Panc1 (cell line): ENCODE measurements at regions not wholly inside any gene's neighbourhood (a gene's known extent, or its start where the extent isn't known, plus 50 kb on each side); places are given as distances from the start of the nearest gene placed in this dataset.

ENCODE experiments used
- ATAC-seq: fragments of 200-7000 bp; cut with Tn5 transposase; 2 replicates; pipeline ENCODE4 v1.9.1; 2020; ENCODE audit warnings: mild to moderate bottlenecking, moderate library complexity
- BruUV-seq: library from RNA; stranded (reverse); fragments of 400-500 nt; replicated peaks from 2 replicates; lab custom pipeline; 2021; lab: Mats Ljungman, UMichigan
- CTCF ChIA-PET: fragments of 300-600 bp; sonication (Branson Sonifier 250); formaldehyde crosslinking; loops from one replicate; lab custom pipeline; 2022; ENCODE audit warnings: antibody characterized with exemption; lab: Charles Lee
- POLR2A ChIA-PET: fragments of 300-600 bp; sonication (Branson Sonifier 250); formaldehyde crosslinking; loops from one replicate; lab custom pipeline; 2022; ENCODE audit warnings: antibody characterized with exemption; lab: Charles Lee
- DNase-seq: peaks from one replicate; pipeline ENCODE4 v3.0.0-alpha.2; 2010; ENCODE audit warnings: low read depth, low spot score
- H3K27ac ChIP-seq: 2 replicates; pipeline ENCODE4 v1.5.1; 2011; ENCODE audit warnings: mild to moderate bottlenecking, low read length, inconsistent platforms
- H3K27me3 ChIP-seq: fragments of 200-500 bp; sonication (Bioruptor generic); 2 replicates; pipeline ENCODE4 v1.6.0; 2014; ENCODE audit warnings: low read length, inconsistent platforms; ENCODE audit not compliant: control insufficient read depth, insufficient read depth
- H3K36me3 ChIP-seq: fragments of 200-500 bp; sonication (Bioruptor generic); 2 replicates; pipeline ENCODE4 v1.5.1; 2014; ENCODE audit warnings: inconsistent platforms, mild to moderate bottlenecking, low read length, moderate library complexity; ENCODE audit not compliant: control insufficient read depth, insufficient read depth
- H3K4me1 ChIP-seq: 2 replicates; pipeline ENCODE4 v1.5.1; 2011; ENCODE audit warnings: inconsistent platforms, mild to moderate bottlenecking, low read length, moderate library complexity; ENCODE audit not compliant: control insufficient read depth, insufficient read depth
- H3K4me3 ChIP-seq, 2 experiments: 2 replicates each; pipeline ENCODE4 v1.5.1; 2011 to 2012; ENCODE audit warnings: low read depth in 2 of 2, low read length in 2 of 2, mild to moderate bottlenecking in 2 of 2, inconsistent platforms in 1 of 2, moderate library complexity in 1 of 2
- H3K9me3 ChIP-seq: fragments of 200-500 bp; sonication (Bioruptor generic); 2 replicates; pipeline ENCODE4 v1.5.1; 2014; ENCODE audit warnings: low read depth, mild to moderate bottlenecking, inconsistent platforms, low read length, moderate library complexity; ENCODE audit not compliant: control insufficient read depth, insufficient read depth
- CTCF ChIP-seq: fragments of 450-650 bp; IDR thresholded peaks from 2 replicates; pipeline ENCODE4 v1.5.1; 2017; ENCODE audit warnings: mild to moderate bottlenecking
- POLR2AphosphoS5 ChIP-seq: IDR thresholded peaks from 2 replicates; pipeline ENCODE4 v1.6.1; 2012; ENCODE audit warnings: mild to moderate bottlenecking, low read depth, low read length, moderate library complexity
- REST ChIP-seq, 2 experiments: IDR thresholded peaks; 2 replicates each; pipeline ENCODE4 v1.6.1; 2011 to 2012; ENCODE audit warnings: low read depth in 2 of 2, control low read depth in 1 of 2, low read length in 1 of 2, mild to moderate bottlenecking in 1 of 2, moderate library complexity in 1 of 2; ENCODE audit not compliant: insufficient read depth in 1 of 2
- SIN3A ChIP-seq: IDR thresholded peaks from 2 replicates; pipeline ENCODE4 v1.6.1; 2012; ENCODE audit warnings: low read depth, mild to moderate bottlenecking, low read length, moderate library complexity, borderline replicate concordance; ENCODE audit not compliant: insufficient read depth
- TCF7L2 ChIP-seq: IDR thresholded peaks from 2 replicates; pipeline ENCODE4 v1.6.1; 2011; ENCODE audit warnings: mild to moderate bottlenecking, low read depth, low read length, inconsistent platforms
- in situ Hi-C: cut with HindIII; loops from 2 replicates; pipeline ENCODE4 v1.10.0; 2016; ENCODE audit warnings: low sequenced_read_pairs, low pct_unique_long_range_greater_than_20kb
- intact Hi-C: fragments of 100-400 bp; cut with micrococcal nuclease; formaldehyde crosslinking; loops from one replicate; pipeline ENCODE4 v1.10.0; 2022; ENCODE audit not compliant: unreplicated experiment

GRCh38 chr14:34266344-34266743 is 195.7 kb downstream of the SPTSSA start:
- Histone ChIP-seq H3K4me3 (no peak overlapping the region), H3K27me3 (no peaks in the 10 kb centered on the region; the same call in 1 of the 2 replicates), H3K27ac (no peak overlapping the region), H3K4me1 (no peaks in the 10 kb centered on the region), H3K36me3 (no peaks in the 10 kb centered on the region), H3K9me3 (no peaks in the 10 kb centered on the region)
- TF ChIP-seq TCF7L2 (no peak), CTCF (no peak), SIN3A (no peak)
- ATAC-seq (no peak), DNase-seq (no peak)
- ChIA-PET CTCF (no interaction called here), POLR2A (no interaction called here)
- intact Hi-C loops (no loop called here), in situ Hi-C loops (no loop called here)
- no TSS peak for BruUV-seq

- ATAC-seq (no peak), DNase-seq (no peak)
- no peaks in the 10 kb centered on the region; the same call in 1 of the 2 replicates for H3K27me3 ChIP-seq
- no peaks in the 10 kb centered on the region for H3K9me3 ChIP-seq
- in situ Hi-C loops = no loop called here
- POLR2A ChIA-PET = no interaction called here
- BruUV-seq = no TSS peak
- no peak overlapping the region for H3K27ac ChIP-seq
- no peak for TF ChIP-seq TCF7L2
- TF ChIP-seq CTCF = no peak
- TF ChIP-seq REST (IDR thresholded peaks at IDR 0.05; ENCODE audit: insufficient read depth in 1 of 2, low read depth in 2 of 2, low read length in 1 of 2) = no peak
- TF ChIP-seq SIN3A = no peak
- no peak for TF ChIP-seq POLR2AphosphoS5
- no peaks in the 10 kb centered on the region for H3K4me1 ChIP-seq
- CTCF ChIA-PET = no interaction called here
- H3K36me3 ChIP-seq = no peaks in the 10 kb centered on the region
- intact Hi-C loops = no loop called here
- H3K4me3 ChIP-seq = no peak overlapping the region
These were observed 199.7 kb downstream of the SPTSSA start for GRCh38 chr14:34262127-34262910.
